ENCODE measurements at regions not wholly inside any gene's neighbourhood (a gene's known extent, or its start where the extent isn't known, plus 50 kb on each side); places are given as distances from the start of the nearest gene placed in this dataset.

DNA sequence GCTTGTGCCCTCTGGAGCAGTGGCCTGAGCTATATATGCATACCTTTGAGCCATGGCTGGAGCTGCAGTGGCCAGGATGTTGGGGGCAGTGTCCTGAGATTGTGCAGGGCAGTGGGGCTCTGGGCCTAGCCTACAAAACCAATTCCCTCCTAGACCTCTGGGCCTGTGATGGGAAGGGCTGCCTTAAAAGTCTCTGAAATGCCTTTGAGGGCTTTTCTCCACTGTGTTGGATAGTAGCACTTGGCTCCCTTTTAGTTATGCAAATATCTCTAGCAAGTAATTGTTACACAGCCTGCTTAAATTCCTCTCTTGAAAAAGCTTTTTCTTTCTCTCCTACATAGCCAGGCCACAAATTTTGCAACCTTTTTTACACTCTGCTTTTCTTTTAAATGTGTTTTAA, 426.4 kb downstream of the ACTR3B start:
- no peak for TF ChIP-seq YY1 (IDR thresholded peaks at IDR 0.05; ENCODE audit: insufficient read depth, insufficient read length)
- TF ChIP-seq SUZ12 (IDR thresholded peaks at IDR 0.05; ENCODE audit: extremely low read depth, insufficient read depth, insufficient read length) = no peak
- TF ChIP-seq ZNF274 (IDR thresholded peaks at IDR 0.05; ENCODE audit: low read depth, low read length) = no peak

Measured in NT2/D1 (cell line).